NCI-H128 (cell line): ENCODE measurements at regions not wholly inside any gene's neighbourhood (a gene's known extent, or its start where the extent isn't known, plus 50 kb on each side); places are given as distances from the start of the nearest gene placed in this dataset.

Experiments
- DNase-seq: peaks from one replicate; lab custom pipeline; 2025; ENCODE audit not compliant: unreplicated experiment; lab: John Stamatoyannopoulos, UW

- no peak for DNase-seq
Observed at GRCh38 chr13:85314686-85315085, 484.5 kb downstream of the SLITRK6 start.

- no peak for DNase-seq
Observed at GRCh38 chr13:85313761-85314503, 485.3 kb downstream of the SLITRK6 start.

- no peak for DNase-seq
Observed at GRCh38 chr13:85312071-85312470, 487.1 kb downstream of the SLITRK6 start.

GRCh38 chr13:85303630-85304029 is 495.6 kb downstream of the SLITRK6 start:
- no peak for DNase-seq

- no peak for DNase-seq
Observed at GRCh38 chr13:85298387-85298924, 500.8 kb downstream of the SLITRK6 start.

- DNase-seq, result no peak
Observed at GRCh38 chr13:85288698-85289097, 510.5 kb downstream of the SLITRK6 start.

- DNase-seq, result no peak
Observed at GRCh38 chr13:85287528-85287927, 511.7 kb downstream of the SLITRK6 start.

GRCh38 chr13:85286081-85286480 is 513.1 kb downstream of the SLITRK6 start:
- no peak for DNase-seq

- DNase-seq, result no peak
Observed at GRCh38 chr13:85284349-85284748, 514.9 kb downstream of the SLITRK6 start.

GRCh38 chr13:85283408-85283807 is 515.8 kb downstream of the SLITRK6 start:
- DNase-seq, result no peak

- DNase-seq, result no peak
Observed at GRCh38 chr13:85282876-85283275, 516.3 kb downstream of the SLITRK6 start.

- DNase-seq, result no peak
Observed at GRCh38 chr13:85278851-85279250, 520.4 kb downstream of the SLITRK6 start.

- no peak for DNase-seq
Observed at GRCh38 chr13:85277748-85278147, 521.5 kb downstream of the SLITRK6 start.

GRCh38 chr13:85266771-85267170 is 532.4 kb downstream of the SLITRK6 start:
- DNase-seq, result no peak

- DNase-seq, result no peak
Observed at GRCh38 chr13:85266331-85266730, 532.9 kb downstream of the SLITRK6 start.

GRCh38 chr13:85265296-85265695 is 533.9 kb downstream of the SLITRK6 start:
- DNase-seq, result no peak

GRCh38 chr13:85262499-85262898 is 536.7 kb downstream of the SLITRK6 start:
- no peak for DNase-seq

- DNase-seq, result no peak
Observed at GRCh38 chr13:85261757-85262346, 537.4 kb downstream of the SLITRK6 start.

GRCh38 chr13:85260896-85261295 is 538.3 kb downstream of the SLITRK6 start:
- DNase-seq, result no peak

- no peak for DNase-seq
Observed at GRCh38 chr13:85255978-85256377, 543.2 kb downstream of the SLITRK6 start.

- DNase-seq, result no peak
Observed at GRCh38 chr13:85254641-85255040, 544.6 kb downstream of the SLITRK6 start.

GRCh38 chr13:85249151-85249550 is 550.1 kb downstream of the SLITRK6 start:
- no peak for DNase-seq

- DNase-seq, result no peak
Observed at GRCh38 chr13:85247780-85248179, 551.4 kb downstream of the SLITRK6 start.
